ENCODE measurements at regions not wholly inside any gene's neighbourhood (a gene's known extent, or its start where the extent isn't known, plus 50 kb on each side); places are given as distances from the start of the nearest gene placed in this dataset.

DNA sequence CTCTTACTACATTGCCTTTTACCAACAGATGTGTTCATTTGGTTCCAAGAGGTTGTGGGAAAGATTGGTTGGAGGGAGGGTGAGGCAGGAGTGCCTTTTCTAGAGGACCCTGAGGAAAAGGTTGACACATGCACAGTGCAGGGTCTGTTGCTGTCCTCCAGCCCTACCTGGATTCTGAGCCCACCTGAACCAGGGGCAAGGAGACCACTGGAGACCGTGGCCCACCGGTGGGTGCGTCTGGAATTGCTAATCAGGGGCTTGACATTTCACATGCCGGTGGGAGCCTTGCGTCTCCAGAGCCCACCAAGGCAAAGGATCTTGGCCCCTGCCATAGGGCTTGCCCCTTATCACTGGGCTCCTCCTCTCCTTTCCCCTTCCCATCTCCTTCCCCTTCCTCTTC, 80.4 kb upstream of the ZBED5 start:
- intact Hi-C loops (cut with DNase I; ENCODE audit: low total_unique reads) = loop anchor here (5.0 kb wide), 2 partner anchors 79 to 1446 kb away; no protein-coding TSS in a partner anchor
- no peak for DNase-seq
- Histone ChIP-seq H3K4me3 (no peak overlapping the region), H3K9me3 (no peaks in the 10 kb centered on the region), H3K4me1 (peaks cover 0 to 4% (median 1%) of the 10 kb centered on the region in 4 donors), H3K27ac (no peak overlapping the region), H3K27me3 (no peaks in the 10 kb centered on the region), H3K36me3 (no peaks in the 10 kb centered on the region)
- TF ChIP-seq, protein P1, sequence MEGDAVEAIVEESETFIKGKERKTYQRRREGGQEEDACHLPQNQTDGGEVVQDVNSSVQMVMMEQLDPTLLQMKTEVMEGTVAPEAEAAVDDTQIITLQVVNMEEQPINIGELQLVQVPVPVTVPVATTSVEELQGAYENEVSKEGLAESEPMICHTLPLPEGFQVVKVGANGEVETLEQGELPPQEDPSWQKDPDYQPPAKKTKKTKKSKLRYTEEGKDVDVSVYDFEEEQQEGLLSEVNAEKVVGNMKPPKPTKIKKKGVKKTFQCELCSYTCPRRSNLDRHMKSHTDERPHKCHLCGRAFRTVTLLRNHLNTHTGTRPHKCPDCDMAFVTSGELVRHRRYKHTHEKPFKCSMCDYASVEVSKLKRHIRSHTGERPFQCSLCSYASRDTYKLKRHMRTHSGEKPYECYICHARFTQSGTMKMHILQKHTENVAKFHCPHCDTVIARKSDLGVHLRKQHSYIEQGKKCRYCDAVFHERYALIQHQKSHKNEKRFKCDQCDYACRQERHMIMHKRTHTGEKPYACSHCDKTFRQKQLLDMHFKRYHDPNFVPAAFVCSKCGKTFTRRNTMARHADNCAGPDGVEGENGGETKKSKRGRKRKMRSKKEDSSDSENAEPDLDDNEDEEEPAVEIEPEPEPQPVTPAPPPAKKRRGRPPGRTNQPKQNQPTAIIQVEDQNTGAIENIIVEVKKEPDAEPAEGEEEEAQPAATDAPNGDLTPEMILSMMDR (IDR thresholded peaks at IDR 0.05) = no peak

DNA sequence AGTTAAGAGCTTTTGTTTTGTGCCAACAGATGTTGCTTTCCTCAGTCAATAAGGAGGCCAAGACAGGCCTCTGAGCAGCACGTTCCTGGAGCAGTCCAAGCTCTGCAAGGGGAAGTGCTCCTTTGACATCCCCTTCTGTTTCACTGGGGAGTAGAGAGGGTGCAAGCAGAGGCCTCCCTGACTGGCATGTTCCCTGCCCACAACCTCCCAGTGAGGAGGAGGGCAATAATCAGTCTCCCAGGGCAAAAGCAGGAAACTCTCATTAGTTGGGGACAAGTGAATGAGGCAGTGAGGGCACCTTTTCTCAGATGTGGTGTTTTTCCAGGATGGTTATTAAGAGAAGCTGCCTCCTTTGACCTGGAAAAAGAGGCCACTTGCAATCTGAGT, 79.5 kb upstream of the ZBED5 start:
- Histone ChIP-seq H3K4me1 (peaks cover 0 to 12% (median 9%) of the 10 kb centered on the region in 4 donors), H3K36me3 (no peaks in the 10 kb centered on the region), H3K27ac (no peak overlapping the region), H3K9me3 (no peaks in the 10 kb centered on the region), H3K4me3 (no peak overlapping the region), H3K27me3 (no peaks in the 10 kb centered on the region)
- intact Hi-C loops (cut with DNase I; ENCODE audit: low total_unique reads) = loop anchor here (5.0 kb wide), 2 partner anchors 80 to 1445 kb away; no protein-coding TSS in a partner anchor
- DNase-seq = no peak
- TF ChIP-seq, protein P1 (IDR thresholded peaks at IDR 0.05) = no peak

DNA sequence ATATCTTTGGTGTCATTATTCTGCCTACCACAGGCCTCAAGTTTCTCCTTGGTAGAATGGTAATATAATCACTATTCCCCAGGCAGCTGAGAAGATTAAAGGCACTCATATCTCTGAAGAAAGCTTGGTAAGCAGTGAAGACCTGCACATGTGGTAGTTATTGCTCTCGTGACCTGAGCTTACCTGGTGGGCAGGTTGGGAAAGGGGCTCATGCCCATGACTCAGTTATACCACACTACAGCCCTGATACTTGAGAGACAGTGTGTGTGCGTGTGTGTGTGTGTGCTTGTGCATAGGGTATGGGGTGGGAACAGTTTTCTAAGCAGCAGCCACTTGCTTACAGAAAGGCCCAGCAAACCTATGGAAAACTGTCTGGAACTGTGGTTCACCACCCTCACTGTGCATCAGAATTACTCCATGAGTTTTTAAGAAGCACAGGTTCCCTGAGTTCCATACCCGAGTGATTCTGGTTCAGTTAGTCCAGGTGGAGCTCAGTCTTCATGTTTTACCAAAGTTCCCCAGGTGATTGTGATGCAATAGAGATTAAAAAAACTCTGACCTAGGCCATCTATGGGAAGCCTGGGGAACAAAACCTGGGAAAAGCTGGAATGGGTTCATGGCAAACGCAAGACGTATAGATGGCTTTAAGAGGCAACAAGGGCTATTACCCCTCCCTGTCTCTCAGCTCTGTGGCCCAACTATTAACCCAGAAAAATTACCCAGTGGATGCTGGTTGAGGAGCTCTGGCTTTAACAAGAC, 79.0 kb upstream of the ZBED5 start:
- no peaks in the 10 kb centered on the region for H3K27me3 ChIP-seq
- DNase-seq = no peak
- no peak overlapping the region for H3K4me3 ChIP-seq
- intact Hi-C loops (cut with DNase I; ENCODE audit: low total_unique reads) = loop anchor here (5.0 kb wide), 2 partner anchors 80 to 1445 kb away; no protein-coding TSS in a partner anchor
- no peak overlapping the region for H3K27ac ChIP-seq
- no peaks in the 10 kb centered on the region for H3K36me3 ChIP-seq
- no peaks in the 10 kb centered on the region for H3K9me3 ChIP-seq
- TF ChIP-seq, protein P1 (IDR thresholded peaks at IDR 0.05) = no peak
- H3K4me1 ChIP-seq = peaks cover 0 to 18% (median 11%) of the 10 kb centered on the region in 4 donors

DNA sequence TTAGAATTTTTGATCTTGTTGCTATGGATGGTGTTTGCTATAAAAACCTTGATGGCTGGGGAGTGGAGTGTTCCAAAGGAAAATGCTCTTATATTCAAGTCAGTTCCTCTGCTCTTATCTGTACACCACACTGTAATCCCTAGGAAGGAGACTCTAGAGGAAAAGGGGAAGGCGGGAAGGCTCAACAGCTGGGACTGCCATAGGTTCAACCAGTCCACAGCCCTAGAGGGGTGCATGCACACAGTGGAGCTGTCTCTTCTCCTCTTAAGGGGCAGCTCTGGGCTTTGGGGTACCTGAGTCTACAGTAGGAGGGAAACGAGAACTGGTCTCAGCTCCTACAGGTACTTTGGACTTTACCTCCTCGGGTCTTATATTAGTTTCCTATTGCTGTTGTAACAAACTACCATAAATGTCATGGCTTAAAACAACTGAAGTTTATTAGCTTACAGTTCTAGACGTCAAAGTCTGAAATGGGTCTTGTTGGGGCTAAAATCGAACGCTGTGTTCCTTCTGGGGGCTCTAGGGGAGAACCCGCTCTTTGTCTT, 77.2 kb upstream of the ZBED5 start:
- Histone ChIP-seq H3K27me3 (no peaks in the 10 kb centered on the region), H3K9me3 (no peaks in the 10 kb centered on the region), H3K4me3 (no peak overlapping the region), H3K27ac (peak overlapping the region in 1 of 2 donors; percentile 99), H3K4me1 (peaks cover 0 to 24% (median 12%) of the 10 kb centered on the region in 4 donors), H3K36me3 (no peaks in the 10 kb centered on the region)
- no peak for DNase-seq
- TF ChIP-seq, protein P1 (IDR thresholded peaks at IDR 0.05) = no peak
- intact Hi-C loops (cut with DNase I; ENCODE audit: low total_unique reads) = loop anchor here (5.0 kb wide), 2 partner anchors 82 to 1443 kb away; no protein-coding TSS in a partner anchor

DNA sequence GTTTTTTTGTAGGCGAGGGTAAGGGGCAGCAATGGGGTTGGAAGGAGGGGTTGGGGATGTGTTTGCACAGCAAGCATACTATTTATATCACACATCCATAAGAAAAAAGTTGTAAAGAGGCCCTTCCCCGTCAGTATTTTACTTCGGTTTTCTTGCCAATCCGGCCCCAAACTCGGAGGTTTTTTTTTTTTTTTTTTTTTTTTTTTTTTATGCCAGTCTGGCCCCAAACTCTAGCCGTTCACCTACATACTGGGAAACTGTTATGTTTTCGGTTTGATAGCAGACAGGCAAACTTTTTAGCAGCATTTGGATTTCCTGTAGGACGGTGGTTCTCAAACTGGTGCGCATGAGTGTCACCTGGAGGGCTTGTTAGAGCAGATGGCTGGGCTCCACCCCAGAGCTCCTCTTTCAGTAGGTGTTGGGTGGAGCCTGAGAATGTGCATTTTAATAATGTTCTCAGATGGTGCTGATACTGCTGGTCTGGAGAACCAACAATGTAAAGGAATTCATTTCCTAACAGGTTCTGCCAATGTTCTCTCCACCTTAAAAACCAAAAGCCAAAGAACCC, 76.5 kb upstream of the ZBED5 start:
- H3K36me3 ChIP-seq = no peaks in the 10 kb centered on the region
- TF ChIP-seq, protein P1 (IDR thresholded peaks at IDR 0.05) = no peak
- peaks cover 0 to 29% (median 12%) of the 10 kb centered on the region in 4 donors for H3K4me1 ChIP-seq
- no peaks in the 10 kb centered on the region for H3K27me3 ChIP-seq
- DNase-seq = no peak
- intact Hi-C loops (cut with DNase I; ENCODE audit: low total_unique reads) = loop anchor here (5.0 kb wide), 2 partner anchors 77 to 853 kb away; partner anchors contain the start of gene ZBED5
- H3K27ac ChIP-seq = peak overlapping the region; percentile 87 to 99
- H3K4me3 ChIP-seq = peak overlapping the region; percentile 49 to 61
- no peaks in the 10 kb centered on the region for H3K9me3 ChIP-seq

Measured in tibial artery (tissue), 4 donors.